Omental fat pad (tissue), 3 donors: ENCODE measurements at regions not wholly inside any gene's neighbourhood (a gene's known extent, or its start where the extent isn't known, plus 50 kb on each side); places are given as distances from the start of the nearest gene placed in this dataset.

Experiments used
- ATAC-seq: fragments of 150-250 bp; one replicate; pipeline ENCODE4 v1.9.1; 2016; ENCODE audit warnings: mild to moderate bottlenecking, moderate library complexity; ENCODE audit not compliant: low FRiP score
- DNase-seq: peaks from one replicate; pipeline ENCODE4 v3.0.0-alpha.2; 2019; ENCODE audit warnings: low spot score
- TF ChIP-seq, protein P1 (sequence below), 3 donors: fragments of 450-650 bp; IDR thresholded peaks; one replicate each; pipeline ENCODE4 v1.5.1; 2016 to 2017; ENCODE audit warnings: antibody characterized with exemption in 3 of 3, mild to moderate bottlenecking in 3 of 3, moderate library complexity in 2 of 3

DNA sequence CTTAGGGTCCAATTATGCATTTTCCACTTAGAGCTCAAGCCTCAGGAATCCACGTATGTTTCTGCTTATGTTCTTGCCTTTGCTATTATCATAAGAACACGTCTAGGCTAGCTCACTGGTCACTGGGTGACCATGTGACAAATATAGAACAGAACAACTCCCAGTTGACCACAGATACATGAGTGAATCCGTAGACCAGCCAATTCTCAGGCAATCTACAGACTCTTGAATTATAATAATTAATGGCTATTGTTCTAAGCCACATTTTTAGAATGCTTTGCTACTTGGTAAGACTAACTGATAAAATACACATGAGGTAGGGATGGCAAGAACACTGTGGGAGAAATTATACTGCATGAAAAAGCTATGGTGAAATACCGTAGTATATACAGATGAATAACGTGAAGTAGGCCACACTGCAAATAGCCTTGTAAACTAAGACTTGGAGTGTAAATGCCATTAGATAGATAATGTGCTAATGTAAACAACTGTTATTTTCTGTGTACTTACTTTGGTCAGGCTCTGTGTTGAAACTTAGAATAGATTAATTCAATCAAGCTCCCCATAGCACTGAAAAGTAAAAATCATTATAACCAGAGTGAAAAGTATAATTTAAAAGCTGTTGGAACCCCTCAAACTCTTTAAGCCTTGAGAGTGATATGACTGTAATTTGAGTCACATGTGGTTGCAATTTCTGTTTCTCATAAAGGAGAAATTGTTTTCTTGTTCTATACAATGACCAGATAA, 366.2 kb upstream of the CCDC179 start:
- no peak for DNase-seq
- ATAC-seq = no peak
- TF ChIP-seq, protein P1, sequence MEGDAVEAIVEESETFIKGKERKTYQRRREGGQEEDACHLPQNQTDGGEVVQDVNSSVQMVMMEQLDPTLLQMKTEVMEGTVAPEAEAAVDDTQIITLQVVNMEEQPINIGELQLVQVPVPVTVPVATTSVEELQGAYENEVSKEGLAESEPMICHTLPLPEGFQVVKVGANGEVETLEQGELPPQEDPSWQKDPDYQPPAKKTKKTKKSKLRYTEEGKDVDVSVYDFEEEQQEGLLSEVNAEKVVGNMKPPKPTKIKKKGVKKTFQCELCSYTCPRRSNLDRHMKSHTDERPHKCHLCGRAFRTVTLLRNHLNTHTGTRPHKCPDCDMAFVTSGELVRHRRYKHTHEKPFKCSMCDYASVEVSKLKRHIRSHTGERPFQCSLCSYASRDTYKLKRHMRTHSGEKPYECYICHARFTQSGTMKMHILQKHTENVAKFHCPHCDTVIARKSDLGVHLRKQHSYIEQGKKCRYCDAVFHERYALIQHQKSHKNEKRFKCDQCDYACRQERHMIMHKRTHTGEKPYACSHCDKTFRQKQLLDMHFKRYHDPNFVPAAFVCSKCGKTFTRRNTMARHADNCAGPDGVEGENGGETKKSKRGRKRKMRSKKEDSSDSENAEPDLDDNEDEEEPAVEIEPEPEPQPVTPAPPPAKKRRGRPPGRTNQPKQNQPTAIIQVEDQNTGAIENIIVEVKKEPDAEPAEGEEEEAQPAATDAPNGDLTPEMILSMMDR (IDR thresholded peaks at IDR 0.05) = no peak

DNA sequence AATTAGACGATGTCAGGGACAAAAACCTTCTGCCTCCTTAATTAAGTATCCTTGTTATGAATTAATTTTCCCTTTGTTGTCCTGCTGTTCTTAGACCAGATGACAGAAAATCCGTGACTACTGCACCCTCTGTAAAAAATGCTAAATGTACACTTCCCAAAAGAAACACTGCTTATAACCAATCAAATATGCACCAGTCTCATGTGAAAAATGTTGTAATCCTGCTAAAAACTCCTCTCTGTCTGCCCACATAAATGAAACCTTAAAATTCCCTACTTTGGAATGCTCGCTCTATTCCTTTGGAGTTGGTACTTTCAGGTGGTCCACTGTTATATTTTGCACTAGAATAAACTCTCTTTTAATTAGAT, 366.8 kb upstream of the CCDC179 start:
- TF ChIP-seq, protein P1 (IDR thresholded peaks at IDR 0.05) = no peak
- DNase-seq = no peak
- ATAC-seq = no peak

GRCh38 chr11:23232652-23233051, 372.4 kb upstream of the CCDC179 start:
- ATAC-seq (no peak), DNase-seq (no peak)
- TF ChIP-seq, protein P1 (IDR thresholded peaks at IDR 0.05) = no peak

DNA sequence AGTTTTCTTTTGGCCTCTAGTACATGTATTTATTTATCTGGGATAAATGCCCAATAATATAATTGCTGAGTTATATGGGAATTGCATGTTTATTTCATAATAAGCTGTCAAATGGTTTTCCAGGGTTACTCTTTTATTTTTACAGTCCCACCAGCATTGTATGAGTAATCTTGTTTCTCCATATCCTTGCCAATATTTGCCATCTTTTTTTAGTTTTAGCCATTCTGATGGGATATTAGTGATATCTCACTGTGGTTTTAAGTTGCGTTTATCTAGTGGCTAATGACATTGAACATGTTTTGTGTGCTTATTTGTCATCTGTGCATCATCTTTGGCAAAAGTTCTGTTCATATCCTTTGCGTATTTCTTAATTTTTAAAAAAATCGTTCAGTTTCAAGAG, 372.8 kb upstream of the CCDC179 start:
- ATAC-seq (no peak), DNase-seq (no peak)
- TF ChIP-seq, protein P1 (IDR thresholded peaks at IDR 0.05) = no peak

GRCh38 chr11:23236826-23237555, 376.7 kb upstream of the CCDC179 start:
- DNase-seq = no peak
- TF ChIP-seq, protein P1 (IDR thresholded peaks at IDR 0.05) = no peak
- ATAC-seq = no peak

DNA sequence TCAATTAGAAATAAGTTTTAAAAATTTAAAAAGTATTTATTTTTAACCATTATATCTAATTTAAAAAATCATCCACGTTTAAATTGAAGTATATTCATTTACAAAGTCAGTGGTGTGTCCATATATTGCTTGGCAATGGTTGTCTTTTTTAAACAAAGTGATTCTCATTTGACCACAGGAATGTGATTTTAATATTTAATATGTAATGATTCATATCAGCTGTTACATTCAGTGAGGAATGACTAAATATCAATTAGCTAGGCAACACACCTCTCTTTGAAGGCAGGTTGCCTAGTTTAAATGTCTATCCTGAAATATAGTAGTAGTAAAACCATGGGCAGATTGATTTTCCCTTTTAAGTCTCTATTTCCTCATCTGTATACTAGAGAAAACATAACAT, 392.2 kb upstream of the CCDC179 start:
- ATAC-seq (no peak), DNase-seq (no peak)
- TF ChIP-seq, protein P1 (IDR thresholded peaks at IDR 0.05) = no peak

- DNase-seq = no peak
- TF ChIP-seq, protein P1 (IDR thresholded peaks at IDR 0.05) = no peak
- ATAC-seq = no peak
These were observed 396.8 kb upstream of the CCDC179 start for GRCh38 chr11:23257088-23257487.
